Vagina (tissue), 2 donors: ENCODE measurements at regions not wholly inside any gene's neighbourhood (a gene's known extent, or its start where the extent isn't known, plus 50 kb on each side); places are given as distances from the start of the nearest gene placed in this dataset.
"Not testable (repeated sequence)": the region's sequence is repeated elsewhere in the genome, so short reads cannot be mapped to it uniquely, and the experiment has no call there.

Experiments used
- POLR2AphosphoS5 ChIP-seq, 2 donors: sonication (generic); formaldehyde crosslinking; IDR thresholded peaks; one replicate each; pipeline ENCODE4 v1.9.0; 2017; ENCODE audit warnings: antibody characterized with exemption in 2 of 2, mild to moderate bottlenecking in 2 of 2, low read depth in 1 of 2; ENCODE audit not compliant: insufficient read depth in 1 of 2
- TF ChIP-seq, protein P1 (sequence below), 3 experiments: fragments of 450-650 bp in 2 of 3; fragments of 200-600 bp in 1 of 3; sonication (generic) in 1 of 3; IDR thresholded peaks; one replicate each; pipeline ENCODE4 v1.5.1; 2017 to 2019; ENCODE audit warnings: antibody characterized with exemption in 3 of 3, mild to moderate bottlenecking in 2 of 3, moderate library complexity in 2 of 3

DNA sequence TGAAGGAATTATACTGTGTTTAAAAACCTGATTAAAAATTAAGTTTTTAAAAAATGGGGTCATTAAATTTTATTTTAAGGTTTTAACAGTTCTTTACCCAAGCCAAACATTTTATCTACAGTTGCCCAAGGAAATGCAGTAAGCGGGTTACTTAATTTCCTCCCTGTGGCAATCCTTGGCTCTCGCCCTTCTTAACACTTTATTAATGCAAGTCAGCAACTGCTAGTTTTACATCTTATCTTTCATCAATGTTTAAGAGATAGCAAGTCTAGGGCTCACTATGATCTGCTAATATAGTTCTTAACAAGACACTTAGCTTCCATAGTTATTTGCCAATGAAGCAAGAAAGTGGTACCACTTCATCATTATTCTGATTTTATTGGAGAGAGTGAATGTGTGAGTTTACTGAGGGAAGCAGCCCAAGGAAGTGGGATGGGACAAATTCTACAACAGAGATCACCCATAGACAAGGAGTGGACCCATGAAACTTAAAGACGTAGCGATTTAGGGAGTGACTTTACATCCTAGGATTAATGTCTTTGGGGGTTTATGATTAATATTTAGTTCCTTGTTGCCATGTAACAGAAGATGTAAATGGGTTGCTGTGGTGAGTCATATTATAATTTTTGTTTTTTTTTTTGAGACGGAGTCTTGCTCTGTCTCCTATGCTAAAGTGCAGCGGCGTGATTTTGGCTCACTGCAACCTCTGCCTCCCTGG, 120.4 kb upstream of the ZNF658 start:
- TF ChIP-seq, protein P1, sequence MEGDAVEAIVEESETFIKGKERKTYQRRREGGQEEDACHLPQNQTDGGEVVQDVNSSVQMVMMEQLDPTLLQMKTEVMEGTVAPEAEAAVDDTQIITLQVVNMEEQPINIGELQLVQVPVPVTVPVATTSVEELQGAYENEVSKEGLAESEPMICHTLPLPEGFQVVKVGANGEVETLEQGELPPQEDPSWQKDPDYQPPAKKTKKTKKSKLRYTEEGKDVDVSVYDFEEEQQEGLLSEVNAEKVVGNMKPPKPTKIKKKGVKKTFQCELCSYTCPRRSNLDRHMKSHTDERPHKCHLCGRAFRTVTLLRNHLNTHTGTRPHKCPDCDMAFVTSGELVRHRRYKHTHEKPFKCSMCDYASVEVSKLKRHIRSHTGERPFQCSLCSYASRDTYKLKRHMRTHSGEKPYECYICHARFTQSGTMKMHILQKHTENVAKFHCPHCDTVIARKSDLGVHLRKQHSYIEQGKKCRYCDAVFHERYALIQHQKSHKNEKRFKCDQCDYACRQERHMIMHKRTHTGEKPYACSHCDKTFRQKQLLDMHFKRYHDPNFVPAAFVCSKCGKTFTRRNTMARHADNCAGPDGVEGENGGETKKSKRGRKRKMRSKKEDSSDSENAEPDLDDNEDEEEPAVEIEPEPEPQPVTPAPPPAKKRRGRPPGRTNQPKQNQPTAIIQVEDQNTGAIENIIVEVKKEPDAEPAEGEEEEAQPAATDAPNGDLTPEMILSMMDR (IDR thresholded peaks at IDR 0.05), result not testable (repeated sequence)
- not testable (repeated sequence) for TF ChIP-seq POLR2AphosphoS5 (IDR thresholded peaks at IDR 0.05; ENCODE audit: insufficient read depth in 1 of 2, low read depth in 1 of 2)
